ENCODE measurements at regions not wholly inside any gene's neighbourhood (a gene's known extent, or its start where the extent isn't known, plus 50 kb on each side); places are given as distances from the start of the nearest gene placed in this dataset.
A peak's percentile ranks its signal among the peaks of the same experiment; 100 is the strongest.

DNA sequence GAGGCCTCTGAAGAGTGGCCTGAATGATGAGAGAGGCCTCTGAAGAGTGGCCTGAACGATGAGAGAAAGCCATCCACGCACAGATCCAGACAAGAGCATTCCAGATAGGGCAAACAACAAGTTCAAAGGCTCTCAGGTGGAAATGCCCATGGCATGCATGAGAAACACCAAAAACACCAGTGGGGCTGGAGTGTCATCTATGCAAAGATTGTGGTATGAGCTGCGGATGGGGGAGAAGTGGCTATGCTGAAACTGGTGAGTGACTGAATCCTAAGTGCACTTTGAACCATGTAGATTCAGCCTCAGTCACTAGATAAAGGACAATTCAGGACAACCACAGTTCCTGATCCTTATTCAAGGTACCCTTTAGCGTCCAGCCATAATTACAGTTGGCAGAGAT, 79.4 kb upstream of the GZMB start:
- Mint-ChIP-seq H3K4me1 (ENCODE audit: insufficient read depth, unreplicated experiment) (no peaks in the 10 kb centered on the region), H3K27ac (ENCODE audit: low read depth, unreplicated experiment) (no peak overlapping the region), H3K4me3 (ENCODE audit: unreplicated experiment) (no peak overlapping the region), H3K9me3 (ENCODE audit: unreplicated experiment) (no peaks in the 10 kb centered on the region), H3K36me3 (ENCODE audit: insufficient read depth, unreplicated experiment) (no peaks in the 10 kb centered on the region), H3K27me3 (ENCODE audit: insufficient read depth, unreplicated experiment) (peaks cover 13% of the 10 kb centered on the region)
- intact Hi-C loops (cut with micrococcal nuclease) = loop anchor here (5.0 kb wide), 1 partner anchor 439 kb away; no protein-coding TSS in a partner anchor
- TF ChIP-seq, protein P1, sequence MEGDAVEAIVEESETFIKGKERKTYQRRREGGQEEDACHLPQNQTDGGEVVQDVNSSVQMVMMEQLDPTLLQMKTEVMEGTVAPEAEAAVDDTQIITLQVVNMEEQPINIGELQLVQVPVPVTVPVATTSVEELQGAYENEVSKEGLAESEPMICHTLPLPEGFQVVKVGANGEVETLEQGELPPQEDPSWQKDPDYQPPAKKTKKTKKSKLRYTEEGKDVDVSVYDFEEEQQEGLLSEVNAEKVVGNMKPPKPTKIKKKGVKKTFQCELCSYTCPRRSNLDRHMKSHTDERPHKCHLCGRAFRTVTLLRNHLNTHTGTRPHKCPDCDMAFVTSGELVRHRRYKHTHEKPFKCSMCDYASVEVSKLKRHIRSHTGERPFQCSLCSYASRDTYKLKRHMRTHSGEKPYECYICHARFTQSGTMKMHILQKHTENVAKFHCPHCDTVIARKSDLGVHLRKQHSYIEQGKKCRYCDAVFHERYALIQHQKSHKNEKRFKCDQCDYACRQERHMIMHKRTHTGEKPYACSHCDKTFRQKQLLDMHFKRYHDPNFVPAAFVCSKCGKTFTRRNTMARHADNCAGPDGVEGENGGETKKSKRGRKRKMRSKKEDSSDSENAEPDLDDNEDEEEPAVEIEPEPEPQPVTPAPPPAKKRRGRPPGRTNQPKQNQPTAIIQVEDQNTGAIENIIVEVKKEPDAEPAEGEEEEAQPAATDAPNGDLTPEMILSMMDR (IDR thresholded peaks at IDR 0.05; ENCODE audit: unreplicated experiment) = no peak
- ChIA-PET POLR2A (no interaction called here), CTCF (interaction anchor here (0.6 to 1.2 kb wide), 2 partner anchors 420 to 667 kb away, joined by 3 to 6 read pairs; no protein-coding TSS in a partner anchor)
- no peak for DNase-seq (ENCODE audit: unreplicated experiment)
- BruUV-seq (replicated peaks) = no TSS peak

DNA sequence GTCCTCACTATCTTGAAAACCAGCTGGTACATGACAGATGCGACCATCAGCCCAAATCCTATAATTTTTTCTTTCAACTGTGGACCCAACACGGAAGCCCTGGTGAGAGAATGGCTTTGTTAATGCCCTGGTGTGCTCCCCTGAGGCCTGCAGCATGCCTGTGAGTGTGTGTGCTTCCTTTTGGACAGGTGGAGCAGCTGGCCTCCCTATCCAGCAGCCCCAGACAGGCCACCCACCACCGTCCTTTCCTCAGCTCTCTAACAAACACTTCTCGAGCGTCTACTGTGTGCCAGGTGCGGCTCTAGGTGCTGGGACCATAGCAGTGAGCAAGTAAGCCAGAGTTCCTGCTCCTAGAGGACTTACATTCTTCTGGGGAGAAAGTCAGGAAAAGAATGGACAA, 78.9 kb upstream of the GZMB start:
- no peaks in the 10 kb centered on the region for H3K36me3 Mint-ChIP-seq (ENCODE audit: insufficient read depth, unreplicated experiment)
- BruUV-seq (replicated peaks) = no TSS peak
- POLR2A ChIA-PET = no interaction called here
- peaks cover 13% of the 10 kb centered on the region for H3K27me3 Mint-ChIP-seq (ENCODE audit: insufficient read depth, unreplicated experiment)
- CTCF ChIA-PET = interaction anchor here (1.2 to 3.0 kb wide), 2 partner anchors 668 to 688 kb away, joined by 6 to 21 read pairs; no protein-coding TSS in a partner anchor
- no peak overlapping the region for H3K4me3 Mint-ChIP-seq (ENCODE audit: unreplicated experiment)
- TF ChIP-seq, protein P1 (IDR thresholded peaks at IDR 0.05; ENCODE audit: unreplicated experiment) = no peak
- H3K27ac Mint-ChIP-seq (ENCODE audit: low read depth, unreplicated experiment) = no peak overlapping the region
- intact Hi-C loops (cut with micrococcal nuclease) = loop anchor here (5.0 kb wide), 1 partner anchor 439 kb away; no protein-coding TSS in a partner anchor
- no peaks in the 10 kb centered on the region for H3K9me3 Mint-ChIP-seq (ENCODE audit: unreplicated experiment)
- H3K4me1 Mint-ChIP-seq (ENCODE audit: insufficient read depth, unreplicated experiment) = no peaks in the 10 kb centered on the region
- DNase-seq (ENCODE audit: unreplicated experiment) = no peak

DNA sequence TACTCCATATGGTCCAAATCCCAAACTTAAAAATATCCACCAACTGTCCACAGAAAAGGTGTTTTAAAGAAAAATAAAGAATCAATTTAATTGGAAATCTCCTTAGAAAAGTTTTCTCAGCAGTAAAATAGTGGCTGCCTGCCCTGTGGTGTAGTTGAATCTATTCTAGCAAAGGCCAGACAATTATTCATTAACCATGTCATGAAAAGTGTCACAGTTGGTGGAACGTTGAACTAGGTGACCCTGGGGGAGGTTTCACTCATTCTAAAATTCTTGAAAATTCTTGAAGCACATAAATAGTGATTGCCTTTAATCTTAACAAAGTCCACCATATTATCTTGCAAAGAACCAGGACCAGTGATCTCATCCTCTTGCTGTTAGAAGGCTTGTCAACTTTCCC, 78.4 kb upstream of the GZMB start:
- no TSS peak for BruUV-seq (replicated peaks)
- POLR2A ChIA-PET = no interaction called here

DNA sequence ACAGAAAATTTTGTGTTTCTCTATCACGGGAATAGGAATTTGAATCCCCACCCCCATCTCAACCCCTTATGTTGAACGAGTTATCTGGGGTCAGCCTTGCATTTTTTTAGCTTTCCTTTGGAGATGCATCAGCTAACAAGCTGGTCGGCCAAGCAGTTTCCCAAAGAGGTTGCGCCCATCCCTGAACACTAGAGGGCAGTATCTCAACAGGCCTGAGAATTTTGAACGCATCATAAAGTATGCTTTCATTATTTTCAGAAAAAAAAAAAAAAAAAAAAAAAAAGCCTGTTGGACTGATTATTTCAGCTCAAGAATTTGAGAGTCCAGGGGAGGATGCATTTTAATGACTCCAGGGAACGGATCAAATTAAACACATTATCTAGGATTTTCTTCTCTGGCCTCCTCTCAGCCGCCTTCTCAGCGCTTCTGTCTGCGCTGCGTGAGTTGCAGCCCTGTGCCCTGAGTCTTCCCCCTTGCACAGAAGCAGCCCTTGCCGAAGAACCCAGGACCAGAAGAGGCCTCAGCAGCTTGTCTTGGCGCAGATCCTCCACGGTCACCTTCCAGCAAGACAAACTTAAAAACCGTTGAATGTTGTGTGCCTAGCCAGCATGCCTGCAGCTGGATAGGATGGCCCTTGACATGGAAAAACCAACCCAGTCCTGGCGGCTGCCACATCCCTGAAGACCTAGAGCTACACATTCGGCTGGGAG, 76.6 kb upstream of the GZMB start:
- POLR2A ChIA-PET = interaction anchor here (0.6 kb wide), 1 partner anchor 279 kb away, joined by 3 read pairs; no protein-coding TSS in a partner anchor
- CTCF ChIA-PET = interaction anchor here (0.6 to 3.3 kb wide), 57 partner anchors 8 to 787 kb away, joined by 3 to 32 read pairs (median 4); no protein-coding TSS in a partner anchor
- intact Hi-C loops (cut with micrococcal nuclease) = loop anchor here (5.0 kb wide), 1 partner anchor 442 kb away; no protein-coding TSS in a partner anchor
- TF ChIP-seq, protein P1 (IDR thresholded peaks at IDR 0.05; ENCODE audit: unreplicated experiment) = peak; percentile 76
- peak; percentile 44 for DNase-seq (ENCODE audit: unreplicated experiment)
- no peak overlapping the region for H3K27ac Mint-ChIP-seq (ENCODE audit: low read depth, unreplicated experiment)
- H3K4me3 Mint-ChIP-seq (ENCODE audit: unreplicated experiment) = no peak overlapping the region
- H3K27me3 Mint-ChIP-seq (ENCODE audit: insufficient read depth, unreplicated experiment) = no peaks in the 10 kb centered on the region
- BruUV-seq (replicated peaks) = no TSS peak
- no peaks in the 10 kb centered on the region for H3K9me3 Mint-ChIP-seq (ENCODE audit: unreplicated experiment)
- no peaks in the 10 kb centered on the region for H3K4me1 Mint-ChIP-seq (ENCODE audit: insufficient read depth, unreplicated experiment)
- no peaks in the 10 kb centered on the region for H3K36me3 Mint-ChIP-seq (ENCODE audit: insufficient read depth, unreplicated experiment)

More for the DNA sequence above, 78.4 kb upstream of the GZMB start:
- H3K27me3 Mint-ChIP-seq (ENCODE audit: insufficient read depth, unreplicated experiment) = peaks cover 12% of the 10 kb centered on the region
- no peaks in the 10 kb centered on the region for H3K36me3 Mint-ChIP-seq (ENCODE audit: insufficient read depth, unreplicated experiment)
- no peaks in the 10 kb centered on the region for H3K9me3 Mint-ChIP-seq (ENCODE audit: unreplicated experiment)
- DNase-seq (ENCODE audit: unreplicated experiment) = no peak
- CTCF ChIA-PET = interaction anchor here (0.7 to 3.0 kb wide), 7 partner anchors 9 to 699 kb away, joined by 3 to 32 read pairs (median 3); no protein-coding TSS in a partner anchor
- H3K4me3 Mint-ChIP-seq (ENCODE audit: unreplicated experiment) = no peak overlapping the region
- TF ChIP-seq, protein P1 (IDR thresholded peaks at IDR 0.05; ENCODE audit: unreplicated experiment) = no peak
- H3K27ac Mint-ChIP-seq (ENCODE audit: low read depth, unreplicated experiment) = no peak overlapping the region
- no peaks in the 10 kb centered on the region for H3K4me1 Mint-ChIP-seq (ENCODE audit: insufficient read depth, unreplicated experiment)
- intact Hi-C loops (cut with micrococcal nuclease) = loop anchor here (5.0 kb wide), 1 partner anchor 440 kb away; no protein-coding TSS in a partner anchor
